Inflammatory macrophage treated with lipopolysaccharide for 4 hours (primary cell): ENCODE measurements at regions not wholly inside any gene's neighbourhood (a gene's known extent, or its start where the extent isn't known, plus 50 kb on each side); places are given as distances from the start of the nearest gene placed in this dataset.
A peak's percentile ranks its signal among the peaks of the same experiment; 100 is the strongest.
"Not testable (repeated sequence)": the region's sequence is repeated elsewhere in the genome, so short reads cannot be mapped to it uniquely, and the experiment has no call there.

Source experiments
- DNase-seq: peaks from one replicate; pipeline ENCODE4 v3.0.0-alpha.2; 2020

DNA sequence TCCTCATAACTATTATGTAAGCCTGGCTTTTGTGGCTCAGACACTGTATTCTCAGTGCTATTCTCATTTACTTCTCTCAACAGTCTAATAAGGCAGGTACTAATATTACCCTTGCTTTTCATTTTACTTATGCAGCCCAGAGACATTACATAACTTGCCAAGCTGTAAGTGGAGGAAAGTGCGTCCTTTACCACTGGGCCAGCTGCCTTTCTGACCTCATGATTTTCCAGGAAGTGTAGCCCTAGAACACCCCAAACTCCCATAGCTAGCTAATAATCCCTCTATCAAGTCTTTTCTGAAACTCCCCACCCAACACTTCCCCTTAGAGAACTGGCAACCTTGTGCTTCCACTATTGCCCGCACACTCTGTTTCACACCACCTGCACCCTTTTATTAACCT is 192.9 kb upstream of the HMHB1 start:
- DNase-seq, result peak; percentile 66

DNA sequence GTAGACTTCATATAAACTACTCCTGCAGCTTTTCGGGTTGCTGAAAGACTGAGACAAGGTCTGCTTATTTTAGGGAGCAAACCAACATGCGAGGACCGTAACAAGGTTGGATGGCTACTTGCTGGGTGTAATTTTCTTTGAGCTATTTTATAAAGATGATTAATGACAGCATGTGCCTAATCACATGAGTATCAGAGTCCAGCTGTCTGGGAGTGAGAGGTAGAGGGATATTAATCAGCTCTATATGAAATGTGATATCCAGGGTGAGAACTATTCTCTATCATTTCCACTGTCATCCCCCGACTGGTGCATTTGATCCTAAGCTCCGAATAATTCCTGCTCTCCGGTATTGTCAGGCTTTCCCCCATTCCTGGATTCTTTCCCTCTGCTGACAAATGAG is 193.8 kb upstream of the HMHB1 start:
- no peak for DNase-seq

DNA sequence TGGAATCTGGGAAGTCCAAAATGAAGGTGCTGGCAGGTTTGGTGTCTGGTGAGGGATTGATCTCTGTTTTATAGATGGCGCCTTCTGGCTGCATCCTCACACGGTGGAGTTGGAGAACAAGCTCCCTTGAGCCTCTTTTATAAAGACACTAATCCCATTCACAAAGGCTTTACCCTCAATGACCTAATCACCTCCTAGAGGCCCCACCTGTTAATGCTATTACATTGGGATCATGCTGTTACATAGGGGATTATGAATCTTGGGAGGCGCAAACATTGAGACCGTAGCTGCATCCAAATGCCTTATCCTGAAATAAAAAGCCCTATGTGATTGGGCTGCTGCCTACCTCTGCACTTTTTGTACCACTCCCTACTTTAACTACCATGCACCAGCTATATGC is 197.1 kb upstream of the HMHB1 start:
- DNase-seq, result no peak

DNA sequence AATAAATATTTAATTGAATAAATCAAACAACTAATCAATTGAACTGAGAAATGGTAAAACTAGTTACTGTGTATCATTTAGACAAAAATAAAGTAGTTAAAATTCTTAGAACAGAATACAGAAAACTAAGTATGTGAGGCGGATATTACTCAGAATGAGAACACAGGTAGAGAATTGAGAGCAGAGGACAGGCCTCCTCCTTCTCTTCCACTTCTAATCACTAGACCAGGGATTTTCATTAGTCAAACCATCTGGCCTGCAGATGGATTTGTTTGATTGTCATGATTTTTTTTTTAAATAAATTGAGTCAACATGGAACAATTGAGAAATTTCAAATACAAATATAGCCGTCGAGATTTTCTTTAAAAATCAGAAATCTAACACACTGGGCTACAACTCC is 198.6 kb upstream of the HMHB1 start:
- no peak for DNase-seq

DNA sequence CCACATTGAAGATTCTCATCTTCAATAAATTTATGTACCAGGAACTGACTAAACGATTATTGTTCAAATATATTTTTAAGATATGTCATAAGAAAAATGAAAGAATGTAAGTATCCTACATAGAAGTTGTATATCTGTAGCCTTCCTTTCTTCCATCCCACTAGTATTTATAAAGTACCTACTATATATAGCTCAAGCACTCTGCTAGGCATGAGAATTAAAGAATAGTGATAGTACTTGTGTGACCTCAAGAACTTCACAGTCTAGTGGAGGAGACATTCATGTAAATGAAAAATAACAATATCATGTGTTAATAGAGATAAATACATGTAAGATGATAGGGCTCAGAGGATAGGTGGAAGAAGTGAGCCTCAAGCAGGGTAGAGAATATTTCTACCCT is 201.0 kb upstream of the HMHB1 start:
- DNase-seq, result no peak

DNA sequence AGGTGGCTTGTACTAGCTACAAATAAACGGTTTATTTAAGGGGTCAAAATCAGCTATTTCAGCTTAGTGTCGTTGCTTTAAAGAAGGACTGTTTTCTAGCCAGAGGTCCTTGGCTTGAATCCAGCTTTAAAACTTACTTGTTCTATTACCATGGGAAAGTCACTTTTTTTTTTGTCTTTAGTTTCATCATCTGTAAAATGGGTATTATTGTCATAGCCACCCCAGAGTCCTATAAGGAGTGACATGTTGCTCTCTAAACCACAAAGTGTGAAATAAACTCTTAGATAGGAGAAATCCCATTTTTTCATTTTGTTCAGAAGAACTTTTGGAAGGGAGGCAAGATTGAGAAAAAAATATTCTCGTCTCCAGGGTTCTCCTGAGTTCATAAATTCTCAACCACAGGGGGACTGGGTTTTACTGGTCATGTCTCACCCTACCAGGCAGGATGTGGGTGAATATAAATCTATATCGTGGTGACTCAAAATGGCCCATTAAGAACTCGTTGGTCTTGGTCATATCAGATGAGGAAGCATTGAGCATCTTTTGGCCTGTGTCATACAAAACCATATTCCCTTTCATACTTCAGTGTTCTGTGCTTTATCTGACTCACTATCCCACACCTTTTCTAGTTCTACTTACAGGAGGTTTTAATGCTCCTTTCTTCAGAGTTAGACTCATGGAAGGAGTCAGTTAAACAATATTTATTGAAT is 202.7 kb upstream of the NR3C1 start:
- DNase-seq, result peak; percentile 76

DNA sequence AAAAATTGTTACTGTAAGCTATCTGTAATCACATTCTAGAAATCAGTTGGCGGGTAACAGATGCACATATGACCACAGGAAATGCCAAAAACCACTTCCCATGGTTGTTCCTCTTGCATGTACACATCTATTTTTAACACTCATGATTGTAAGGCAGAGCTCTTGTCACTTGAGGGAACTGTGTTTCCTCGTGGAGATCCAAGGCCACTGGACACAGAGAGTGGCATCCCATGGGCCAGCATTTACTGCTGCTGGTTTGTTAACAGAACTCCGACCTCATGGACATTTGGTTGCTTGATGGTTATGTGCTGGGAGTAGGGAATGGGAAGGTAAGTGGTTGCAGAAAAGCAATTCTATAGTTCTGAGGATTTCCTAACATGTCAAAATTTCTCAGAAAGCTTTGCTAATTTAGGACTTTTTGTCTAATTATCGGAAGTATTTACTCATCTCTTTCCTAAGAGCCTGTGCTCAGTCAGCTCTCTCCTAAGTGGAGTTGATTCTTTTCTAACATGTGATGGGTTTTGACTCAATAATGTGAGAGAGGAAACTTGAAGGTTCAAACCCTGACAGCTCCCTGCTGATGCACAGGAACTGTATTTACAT is 202.0 kb upstream of the NR3C1 start:
- peak; percentile 96 for DNase-seq

DNA sequence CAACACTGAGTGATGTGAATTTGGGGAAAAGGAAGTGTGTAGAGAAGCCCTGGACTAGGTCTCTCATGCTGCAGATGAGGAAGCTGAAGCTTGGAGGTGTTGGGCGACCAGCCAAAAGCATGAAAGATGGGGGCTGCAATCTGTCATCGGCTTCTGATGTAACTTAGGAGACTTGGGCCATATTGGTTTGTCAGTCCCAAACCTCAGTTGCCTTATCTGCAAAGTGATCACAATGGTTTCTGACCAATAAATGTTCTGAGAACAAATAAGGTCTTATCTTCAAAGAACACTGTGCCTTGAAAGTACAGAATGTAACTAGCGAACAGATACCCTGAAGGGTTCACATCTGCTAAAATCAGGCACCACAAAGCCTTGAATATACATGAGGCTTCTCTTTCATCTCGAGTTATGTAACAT is 198.4 kb upstream of the NR3C1 start:
- peak; percentile 69 for DNase-seq

DNA sequence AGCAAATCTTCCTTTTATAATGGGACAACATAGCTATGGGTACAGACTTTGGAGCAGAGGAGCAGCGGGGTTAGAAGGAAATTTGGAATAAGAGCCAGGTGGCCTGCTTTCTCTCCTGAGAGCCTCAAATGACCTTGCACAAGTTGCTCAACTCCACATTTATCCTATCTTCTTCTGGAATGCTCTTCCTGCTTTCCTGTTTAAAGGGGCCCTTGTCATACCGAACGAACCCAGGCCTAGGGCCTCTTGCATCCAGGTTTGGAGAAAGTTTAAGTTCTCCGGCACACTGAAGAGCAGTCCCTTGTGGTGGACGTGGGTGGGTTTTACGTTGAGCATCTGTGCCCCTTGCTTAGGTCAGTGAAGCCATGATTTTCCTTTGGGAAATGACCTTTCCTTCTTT is 197.9 kb upstream of the NR3C1 start:
- DNase-seq, result no peak

DNA sequence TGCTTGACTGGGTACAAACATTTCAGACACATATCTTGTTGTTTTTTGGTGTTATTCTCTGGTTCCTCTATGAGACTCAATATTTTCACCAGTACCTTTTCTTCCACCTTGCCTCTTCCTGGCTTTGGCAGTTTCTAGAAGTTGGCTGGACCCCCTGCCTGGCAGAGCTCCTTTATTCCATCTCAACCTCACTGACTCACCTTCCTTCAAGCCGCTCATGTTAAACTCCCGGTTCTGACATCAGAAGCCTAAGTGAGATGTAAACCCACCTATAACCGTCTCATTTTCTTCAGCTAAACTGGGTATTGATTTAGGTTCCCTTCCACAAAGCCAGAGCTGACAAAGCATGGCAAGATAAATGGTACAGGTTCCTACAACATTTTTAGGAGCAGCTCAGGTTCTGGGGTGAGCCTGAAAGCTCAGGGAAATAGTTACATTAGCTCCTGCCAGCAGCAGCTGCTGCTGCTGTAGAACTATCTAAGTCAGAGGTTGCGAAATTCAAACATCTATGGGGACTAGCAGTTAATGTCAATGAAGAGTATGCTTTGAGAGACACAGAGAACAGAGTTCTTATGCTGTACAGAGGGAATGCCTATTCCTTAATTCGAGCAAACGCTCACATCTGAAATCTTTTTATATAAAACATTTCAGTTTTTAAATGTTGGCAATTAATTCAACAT is 197.1 kb upstream of the NR3C1 start:
- peak; percentile 46 for DNase-seq

DNA sequence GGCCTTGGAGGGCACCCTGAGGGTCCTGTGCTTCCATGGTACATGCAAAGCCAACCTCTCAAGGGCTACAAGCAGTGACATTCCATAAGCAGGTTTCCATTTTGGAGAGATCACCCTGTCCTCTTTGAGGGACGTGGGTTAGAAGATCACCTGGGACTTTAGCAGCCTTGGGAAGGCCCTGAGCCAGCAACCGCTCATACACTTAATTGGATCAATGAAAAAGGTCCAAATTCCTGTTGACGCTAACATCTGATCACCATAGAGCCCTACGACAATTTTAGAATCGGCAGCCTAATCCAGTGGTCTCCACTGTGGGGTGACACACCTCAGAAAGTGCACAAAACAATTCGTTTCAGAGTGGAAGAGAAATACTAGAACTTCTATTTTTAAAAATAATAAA is 196.0 kb upstream of the NR3C1 start:
- no peak for DNase-seq

DNA sequence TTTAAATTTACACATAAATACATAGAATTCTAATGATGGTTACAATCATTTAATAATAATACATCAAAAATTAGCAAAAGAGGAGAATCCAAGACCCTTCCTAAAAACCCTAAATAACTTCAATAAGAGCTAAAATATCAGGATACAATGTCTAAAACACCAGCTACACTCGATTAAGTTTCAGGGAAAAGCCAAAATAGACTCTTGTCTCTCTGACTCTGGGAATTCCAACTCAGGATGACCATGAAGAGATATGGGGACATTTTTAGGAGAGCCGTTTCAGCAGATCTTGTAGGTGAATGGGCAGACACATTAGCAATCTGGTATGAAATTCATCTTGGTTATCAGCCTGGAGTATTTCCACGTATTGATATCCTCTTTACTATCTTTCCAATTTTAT is 193.3 kb upstream of the NR3C1 start:
- no peak for DNase-seq

DNA sequence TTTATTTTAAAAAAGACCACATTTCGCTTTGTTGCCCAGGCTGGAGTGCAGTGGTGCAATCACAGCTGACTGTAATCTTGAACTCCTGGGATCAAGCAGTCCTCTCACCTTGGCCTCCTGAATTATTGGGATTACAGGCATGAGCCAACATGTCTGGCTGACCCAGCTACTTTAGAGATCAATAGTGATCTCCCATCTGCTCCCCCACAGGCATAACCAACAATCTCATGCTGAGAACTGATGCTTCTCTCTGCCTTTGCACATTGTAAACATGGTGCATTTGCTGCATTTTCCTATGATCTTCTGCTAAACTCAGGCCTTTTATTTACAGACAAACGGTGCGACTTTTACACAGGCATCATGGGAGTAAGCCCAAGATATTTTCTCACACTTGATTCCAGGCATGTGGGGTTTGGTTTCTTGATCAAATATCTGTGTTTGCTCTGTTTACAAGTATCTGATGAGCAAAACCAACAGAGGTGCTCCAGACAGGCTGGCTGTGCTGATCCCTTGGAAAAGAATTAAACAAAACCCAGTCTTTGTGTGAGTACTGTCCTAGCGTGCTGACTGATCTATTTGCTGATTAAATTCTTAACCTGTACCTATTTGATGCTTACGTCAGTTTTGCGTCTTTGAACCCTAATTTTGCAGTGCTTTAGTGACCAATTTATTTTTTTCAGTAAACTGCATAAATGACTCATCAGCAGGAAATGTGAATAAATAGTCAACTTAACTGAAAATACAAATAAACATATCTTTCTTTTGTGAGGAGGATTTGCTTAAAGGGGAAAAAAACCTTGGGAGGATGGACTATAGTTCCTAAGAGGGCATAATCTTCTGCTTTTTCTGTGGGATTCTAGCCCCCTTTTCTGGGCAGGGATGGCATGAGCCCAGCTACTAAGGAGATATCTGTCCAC is 191.7 kb upstream of the NR3C1 start:
- no peak for DNase-seq

DNA sequence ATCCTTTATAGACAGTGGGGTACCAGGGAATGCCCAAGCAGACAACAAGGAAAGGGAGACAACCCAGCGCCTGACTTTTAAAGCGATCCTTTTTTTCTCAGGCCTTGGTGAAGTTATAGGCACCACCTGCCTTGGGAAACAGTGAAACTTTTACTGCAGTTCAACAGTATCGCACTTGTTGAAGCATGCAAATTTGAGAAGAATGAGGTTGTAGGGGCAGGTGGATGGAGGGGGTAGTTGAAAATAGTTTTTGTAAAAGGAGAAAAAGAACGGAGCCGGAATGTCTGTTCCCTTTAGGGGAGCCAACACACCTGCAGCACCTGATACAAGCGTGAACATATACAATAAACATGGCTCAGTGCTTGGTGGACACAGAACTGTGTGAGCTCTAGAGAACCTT is 190.2 kb upstream of the NR3C1 start:
- DNase-seq, result no peak

DNA sequence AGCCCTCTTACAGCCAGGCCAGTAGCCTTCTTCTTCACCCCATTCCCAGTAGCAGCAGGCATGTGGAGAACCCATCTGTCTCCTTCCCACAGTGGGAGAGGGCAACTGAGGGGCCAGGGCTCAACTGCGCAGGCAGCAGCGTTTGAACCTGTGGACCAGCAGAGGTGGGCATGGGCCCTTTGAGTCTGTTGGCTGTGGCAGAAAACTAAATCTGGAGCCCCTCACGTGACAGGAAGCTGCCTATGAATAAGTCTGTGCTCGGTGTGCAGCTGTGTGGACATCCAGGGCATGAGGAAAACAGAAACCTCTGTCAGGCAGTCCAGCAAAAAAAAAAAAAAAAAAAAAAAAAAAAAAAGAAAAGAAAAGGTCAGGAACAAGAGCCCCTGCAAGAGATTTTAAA is 189.2 kb upstream of the NR3C1 start:
- DNase-seq, result peak; percentile 68

DNA sequence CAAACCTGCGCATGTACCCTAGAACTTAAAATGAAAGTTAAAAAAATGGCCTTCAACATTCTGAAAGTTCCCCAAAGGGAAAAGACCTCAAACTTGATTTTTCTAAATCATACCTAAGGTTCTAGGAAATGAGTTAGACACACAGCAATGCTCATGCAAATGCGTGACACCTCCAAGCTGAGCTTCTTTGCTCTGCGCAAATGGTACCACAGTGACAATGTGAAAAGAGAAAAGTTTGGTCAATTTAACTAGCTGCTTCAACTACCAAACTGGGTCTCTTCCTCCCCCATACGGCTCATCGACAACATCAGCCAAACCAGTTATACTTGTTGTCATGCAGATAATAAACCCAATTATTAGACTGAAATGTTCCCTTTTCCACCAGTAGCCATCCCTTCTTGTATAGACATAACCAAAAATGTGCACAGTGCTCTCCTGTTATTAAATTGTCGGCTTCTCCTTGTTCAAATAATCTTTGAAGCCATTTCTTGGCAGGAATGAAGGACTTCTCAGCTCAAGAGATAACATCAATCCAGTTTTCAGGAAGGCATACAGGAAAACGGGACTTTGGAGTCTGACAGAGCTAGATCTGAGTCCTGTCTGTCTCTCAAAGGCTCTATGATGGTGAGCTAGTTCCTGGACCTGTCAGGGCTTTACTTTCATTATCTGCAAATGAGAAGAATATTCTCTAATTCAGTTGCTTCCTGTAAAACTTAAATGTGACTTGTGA is 185.6 kb upstream of the NR3C1 start:
- no peak for DNase-seq

DNA sequence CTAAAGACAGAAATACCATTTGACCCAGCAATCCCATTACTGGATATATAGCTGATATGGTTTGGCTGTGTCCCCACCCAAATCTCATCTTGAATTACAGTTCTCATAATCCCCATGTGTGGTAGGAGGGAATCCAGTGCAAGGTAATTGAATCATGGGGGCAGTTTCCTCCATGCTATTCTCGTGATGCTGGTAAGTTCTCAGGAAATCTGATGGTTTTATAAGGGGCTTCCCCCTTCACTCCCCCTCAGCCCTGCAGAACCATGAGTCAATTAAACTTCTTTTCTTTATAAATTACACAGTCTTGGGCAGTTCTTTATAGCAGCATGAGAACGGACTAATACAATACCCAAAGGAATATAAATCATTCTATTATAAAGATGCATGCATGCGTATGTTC is 184.6 kb upstream of the NR3C1 start:
- DNase-seq, result not testable (repeated sequence)

DNA sequence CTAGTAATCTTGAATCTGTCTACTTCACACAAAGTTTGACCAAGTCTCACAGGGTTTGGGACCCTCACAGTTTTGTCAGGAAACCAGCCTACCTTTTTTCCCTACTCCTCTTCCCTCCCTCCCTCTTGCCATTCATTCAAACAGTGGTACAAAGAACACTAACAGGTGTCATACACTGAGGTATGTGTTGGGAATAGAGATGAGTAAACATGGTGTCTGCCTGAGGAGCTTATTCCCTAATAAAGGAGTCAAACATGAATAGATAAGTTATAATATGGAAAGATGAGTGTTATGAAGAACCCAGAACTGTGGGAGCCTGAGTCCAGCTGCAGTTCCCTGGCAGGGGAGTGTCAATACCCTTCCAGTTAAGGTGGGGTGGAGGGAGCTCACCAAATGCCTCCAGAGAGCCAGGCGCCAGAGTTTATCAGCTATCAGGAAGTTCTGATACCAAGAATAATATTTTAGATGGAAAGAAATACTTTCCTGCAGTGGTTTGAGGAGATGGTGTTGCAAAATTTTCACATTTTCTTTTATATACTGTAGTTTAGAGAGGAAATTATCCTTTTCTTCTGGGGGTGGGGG is 183.4 kb upstream of the NR3C1 start:
- DNase-seq, result no peak

DNA sequence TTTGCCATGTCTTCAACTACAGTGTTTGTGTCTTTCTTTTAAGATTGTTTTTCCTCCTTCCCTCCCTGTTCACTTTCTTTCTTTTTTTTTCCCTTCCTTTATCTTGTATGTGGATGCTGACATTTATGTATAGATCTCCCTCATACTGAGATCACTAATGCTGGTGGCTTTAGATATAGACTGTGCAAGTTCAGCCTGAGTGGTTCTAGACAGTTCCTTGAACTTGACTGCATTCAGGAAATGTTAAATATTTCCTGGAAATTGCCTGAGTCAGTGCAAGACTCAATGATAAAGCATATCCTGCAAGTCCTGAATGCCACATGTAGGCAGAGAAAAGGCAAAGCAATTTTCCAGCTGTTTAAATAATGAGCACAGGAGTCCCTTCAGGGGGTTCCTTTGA is 182.5 kb upstream of the NR3C1 start:
- no peak for DNase-seq

DNA sequence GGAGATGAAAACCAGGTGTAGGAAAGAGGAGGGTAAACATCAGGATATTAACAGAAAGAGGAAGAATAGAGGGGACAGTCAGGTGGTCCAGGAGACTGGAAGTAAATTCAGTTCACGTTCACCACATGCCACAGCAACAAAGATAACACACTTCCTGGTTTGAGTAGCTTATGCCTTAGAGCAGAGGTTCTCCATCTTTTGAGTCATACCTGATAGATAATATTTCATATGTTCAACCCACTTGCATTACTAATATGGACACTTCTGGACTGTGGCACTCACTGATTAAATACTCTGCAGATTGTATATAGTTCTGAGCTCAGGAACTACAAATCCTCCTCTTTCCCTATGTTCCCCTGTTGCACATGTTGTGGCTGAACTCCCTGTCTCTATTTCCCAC is 179.9 kb upstream of the NR3C1 start:
- peak; percentile 28 for DNase-seq

DNA sequence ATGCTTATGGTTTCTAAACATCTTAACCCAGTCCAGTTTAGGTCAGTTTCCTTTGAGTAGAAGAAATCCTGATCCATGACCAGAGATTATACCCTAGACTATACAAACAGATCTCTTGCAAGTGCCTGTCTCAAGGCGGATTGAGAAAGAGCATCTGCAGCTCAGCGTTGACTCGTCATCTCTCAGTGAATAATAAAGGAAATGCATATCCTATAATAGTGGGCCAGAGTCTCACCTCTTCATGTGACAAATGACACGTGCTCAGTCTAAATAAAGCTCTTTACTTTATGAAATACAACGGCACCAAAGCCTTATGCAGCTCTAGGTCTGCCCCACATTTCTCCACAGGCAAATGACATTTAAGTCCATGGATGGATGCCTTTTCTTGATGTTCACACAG is 179.4 kb upstream of the NR3C1 start:
- DNase-seq, result peak; percentile 83

DNA sequence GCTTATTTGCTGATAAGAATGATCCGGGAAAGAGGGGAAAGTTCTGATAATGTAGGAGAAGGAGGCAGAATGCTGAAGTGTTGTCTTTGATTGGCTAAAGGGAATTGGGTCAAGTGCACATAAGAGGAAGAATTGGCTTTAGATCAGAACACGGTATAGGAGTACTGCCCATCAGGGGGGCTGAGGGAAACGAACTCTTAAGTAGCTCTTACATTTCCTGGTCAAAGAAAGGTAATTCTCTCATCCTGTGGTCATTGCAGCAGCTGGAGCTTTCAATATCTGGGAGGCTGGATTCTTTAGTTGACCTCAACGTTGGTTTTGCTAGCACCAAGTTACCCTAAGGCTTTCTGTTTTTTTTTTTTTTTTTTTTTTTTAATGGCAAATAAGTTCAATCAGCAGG is 178.7 kb upstream of the NR3C1 start:
- no peak for DNase-seq
